ENCODE measurements at regions not wholly inside any gene's neighbourhood (a gene's known extent, or its start where the extent isn't known, plus 50 kb on each side); places are given as distances from the start of the nearest gene placed in this dataset.

DNA sequence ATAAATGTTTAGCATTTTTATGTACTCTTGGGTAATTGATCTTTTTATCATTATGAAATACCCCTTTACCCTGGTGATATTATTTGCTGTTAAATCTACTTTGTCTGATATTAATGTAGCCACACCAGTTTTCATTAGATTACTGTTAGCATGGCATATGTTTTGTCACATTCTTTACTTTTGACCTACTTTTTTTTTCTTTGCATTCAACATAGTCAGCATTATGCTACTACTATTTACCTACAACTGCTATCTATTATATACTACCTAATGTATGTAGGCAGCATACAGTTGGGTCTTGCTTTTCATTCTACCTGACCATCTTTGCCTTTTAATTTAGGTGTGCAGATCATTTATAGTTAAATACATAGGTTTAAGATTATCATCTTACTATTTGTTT lies 1429.6 kb upstream of the ALCAM start:
- TF ChIP-seq CTCF (IDR thresholded peaks at IDR 0.05) (no peak), POLR2A (IDR thresholded peaks at IDR 0.05) (no peak)
